ENCODE measurements at regions not wholly inside any gene's neighbourhood (a gene's known extent, or its start where the extent isn't known, plus 50 kb on each side); places are given as distances from the start of the nearest gene placed in this dataset.

DNA sequence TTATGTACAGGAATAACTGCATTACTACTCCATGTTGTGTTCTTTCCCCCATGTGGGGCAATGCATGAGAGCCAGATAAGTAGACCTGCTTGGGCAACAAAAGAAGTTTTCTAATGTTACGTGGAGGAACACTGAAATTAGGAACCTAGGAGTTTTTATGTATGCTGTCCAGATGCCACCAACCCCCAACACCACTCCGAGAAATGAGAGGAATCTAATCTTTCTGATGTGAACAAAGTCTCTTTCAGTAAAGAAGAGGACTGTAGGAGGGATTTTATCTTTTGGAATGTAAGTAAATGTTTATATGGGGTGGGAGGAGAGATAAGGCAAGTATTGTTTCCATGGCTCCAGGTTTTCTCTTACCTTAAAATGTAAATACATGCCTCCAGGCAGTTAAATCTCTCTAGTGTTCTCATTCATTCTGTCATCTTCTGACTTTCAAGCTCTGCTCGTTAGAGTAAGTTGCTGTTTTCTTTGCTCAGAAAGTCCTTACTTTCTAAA lies 820.6 kb downstream of the PCDH17 start (continued):
- TF ChIP-seq, protein P1, sequence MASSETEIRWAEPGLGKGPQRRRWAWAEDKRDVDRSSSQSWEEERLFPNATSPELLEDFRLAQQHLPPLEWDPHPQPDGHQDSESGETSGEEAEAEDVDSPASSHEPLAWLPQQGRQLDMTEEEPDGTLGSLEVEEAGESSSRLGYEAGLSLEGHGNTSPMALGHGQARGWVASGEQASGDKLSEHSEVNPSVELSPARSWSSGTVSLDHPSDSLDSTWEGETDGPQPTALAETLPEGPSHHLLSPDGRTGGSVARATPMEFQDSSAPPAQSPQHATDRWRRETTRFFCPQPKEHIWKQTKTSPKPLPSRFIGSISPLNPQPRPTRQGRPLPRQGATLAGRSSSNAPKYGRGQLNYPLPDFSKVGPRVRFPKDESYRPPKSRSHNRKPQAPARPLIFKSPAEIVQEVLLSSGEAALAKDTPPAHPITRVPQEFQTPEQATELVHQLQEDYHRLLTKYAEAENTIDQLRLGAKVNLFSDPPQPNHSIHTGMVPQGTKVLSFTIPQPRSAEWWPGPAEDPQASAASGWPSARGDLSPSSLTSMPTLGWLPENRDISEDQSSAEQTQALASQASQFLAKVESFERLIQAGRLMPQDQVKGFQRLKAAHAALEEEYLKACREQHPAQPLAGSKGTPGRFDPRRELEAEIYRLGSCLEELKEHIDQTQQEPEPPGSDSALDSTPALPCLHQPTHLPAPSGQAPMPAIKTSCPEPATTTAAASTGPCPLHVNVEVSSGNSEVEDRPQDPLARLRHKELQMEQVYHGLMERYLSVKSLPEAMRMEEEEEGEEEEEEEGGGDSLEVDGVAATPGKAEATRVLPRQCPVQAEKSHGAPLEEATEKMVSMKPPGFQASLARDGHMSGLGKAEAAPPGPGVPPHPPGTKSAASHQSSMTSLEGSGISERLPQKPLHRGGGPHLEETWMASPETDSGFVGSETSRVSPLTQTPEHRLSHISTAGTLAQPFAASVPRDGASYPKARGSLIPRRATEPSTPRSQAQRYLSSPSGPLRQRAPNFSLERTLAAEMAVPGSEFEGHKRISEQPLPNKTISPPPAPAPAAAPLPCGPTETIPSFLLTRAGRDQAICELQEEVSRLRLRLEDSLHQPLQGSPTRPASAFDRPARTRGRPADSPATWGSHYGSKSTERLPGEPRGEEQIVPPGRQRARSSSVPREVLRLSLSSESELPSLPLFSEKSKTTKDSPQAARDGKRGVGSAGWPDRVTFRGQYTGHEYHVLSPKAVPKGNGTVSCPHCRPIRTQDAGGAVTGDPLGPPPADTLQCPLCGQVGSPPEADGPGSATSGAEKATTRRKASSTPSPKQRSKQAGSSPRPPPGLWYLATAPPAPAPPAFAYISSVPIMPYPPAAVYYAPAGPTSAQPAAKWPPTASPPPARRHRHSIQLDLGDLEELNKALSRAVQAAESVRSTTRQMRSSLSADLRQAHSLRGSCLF (CRISPR knock-in tag; IDR thresholded peaks at IDR 0.05; ENCODE audit: borderline replicate concordance) = no peak
- peak; percentile 86 for TF ChIP-seq HMG20A (CRISPR knock-in tag; IDR thresholded peaks at IDR 0.05; ENCODE audit: borderline replicate concordance)
- peak; percentile 56; the same call in 1 of the 2 replicates for TF ChIP-seq HDAC2 (CRISPR knock-in tag; IDR thresholded peaks at IDR 0.05)
- TF ChIP-seq JUNB (CRISPR knock-in tag; IDR thresholded peaks at IDR 0.05; ENCODE audit: borderline replicate concordance) = no peak
- peak; percentile 20; the same call in 1 of the 2 replicates for TF ChIP-seq MIXL1 (CRISPR knock-in tag; IDR thresholded peaks at IDR 0.05)
- TF ChIP-seq, protein P2, sequence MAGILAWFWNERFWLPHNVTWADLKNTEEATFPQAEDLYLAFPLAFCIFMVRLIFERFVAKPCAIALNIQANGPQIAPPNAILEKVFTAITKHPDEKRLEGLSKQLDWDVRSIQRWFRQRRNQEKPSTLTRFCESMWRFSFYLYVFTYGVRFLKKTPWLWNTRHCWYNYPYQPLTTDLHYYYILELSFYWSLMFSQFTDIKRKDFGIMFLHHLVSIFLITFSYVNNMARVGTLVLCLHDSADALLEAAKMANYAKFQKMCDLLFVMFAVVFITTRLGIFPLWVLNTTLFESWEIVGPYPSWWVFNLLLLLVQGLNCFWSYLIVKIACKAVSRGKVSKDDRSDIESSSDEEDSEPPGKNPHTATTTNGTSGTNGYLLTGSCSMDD (CRISPR knock-in tag; IDR thresholded peaks at IDR 0.05) = no peak
- no peak for TF ChIP-seq TCF7L2 (IDR thresholded peaks at IDR 0.05; ENCODE audit: low read depth, low read length)
- TF ChIP-seq, protein P3, sequence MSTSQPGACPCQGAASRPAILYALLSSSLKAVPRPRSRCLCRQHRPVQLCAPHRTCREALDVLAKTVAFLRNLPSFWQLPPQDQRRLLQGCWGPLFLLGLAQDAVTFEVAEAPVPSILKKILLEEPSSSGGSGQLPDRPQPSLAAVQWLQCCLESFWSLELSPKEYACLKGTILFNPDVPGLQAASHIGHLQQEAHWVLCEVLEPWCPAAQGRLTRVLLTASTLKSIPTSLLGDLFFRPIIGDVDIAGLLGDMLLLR (CRISPR knock-in tag; IDR thresholded peaks at IDR 0.05) = no peak
- TF ChIP-seq, protein P4, sequence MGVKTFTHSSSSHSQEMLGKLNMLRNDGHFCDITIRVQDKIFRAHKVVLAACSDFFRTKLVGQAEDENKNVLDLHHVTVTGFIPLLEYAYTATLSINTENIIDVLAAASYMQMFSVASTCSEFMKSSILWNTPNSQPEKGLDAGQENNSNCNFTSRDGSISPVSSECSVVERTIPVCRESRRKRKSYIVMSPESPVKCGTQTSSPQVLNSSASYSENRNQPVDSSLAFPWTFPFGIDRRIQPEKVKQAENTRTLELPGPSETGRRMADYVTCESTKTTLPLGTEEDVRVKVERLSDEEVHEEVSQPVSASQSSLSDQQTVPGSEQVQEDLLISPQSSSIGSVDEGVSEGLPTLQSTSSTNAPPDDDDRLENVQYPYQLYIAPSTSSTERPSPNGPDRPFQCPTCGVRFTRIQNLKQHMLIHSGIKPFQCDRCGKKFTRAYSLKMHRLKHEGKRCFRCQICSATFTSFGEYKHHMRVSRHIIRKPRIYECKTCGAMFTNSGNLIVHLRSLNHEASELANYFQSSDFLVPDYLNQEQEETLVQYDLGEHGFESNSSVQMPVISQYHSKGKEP (CRISPR knock-in tag; IDR thresholded peaks at IDR 0.05) = no peak
- no peak for TF ChIP-seq ZNF879 (CRISPR knock-in tag; IDR thresholded peaks at IDR 0.05)
- no peak for TF ChIP-seq JARID2 (CRISPR knock-in tag; IDR thresholded peaks at IDR 0.05; ENCODE audit: insufficient replicate concordance)
- no peak for TF ChIP-seq CCDC6 (CRISPR knock-in tag; IDR thresholded peaks at IDR 0.05)
- no peak for TF ChIP-seq XBP1 (CRISPR knock-in tag; IDR thresholded peaks at IDR 0.05)
- peak; percentile 67 for TF ChIP-seq GATAD2A (CRISPR knock-in tag; IDR thresholded peaks at IDR 0.05)
- no peak for TF ChIP-seq ZNF747 (CRISPR knock-in tag; IDR thresholded peaks at IDR 0.05; ENCODE audit: borderline replicate concordance)
- TF ChIP-seq NAIF1 (CRISPR knock-in tag; IDR thresholded peaks at IDR 0.05; ENCODE audit: borderline replicate concordance) = no peak
- no peak for TF ChIP-seq CBFB (CRISPR knock-in tag; IDR thresholded peaks at IDR 0.05)
- TF ChIP-seq ZNF569 (CRISPR knock-in tag; IDR thresholded peaks at IDR 0.05; ENCODE audit: borderline replicate concordance) = no peak
- no peak for TF ChIP-seq ZNF292 (CRISPR knock-in tag; IDR thresholded peaks at IDR 0.05; ENCODE audit: borderline replicate concordance, low read depth)
- peak; percentile 22; the same call in 1 of the 2 replicates for TF ChIP-seq ZNF644 (CRISPR knock-in tag; IDR thresholded peaks at IDR 0.05; ENCODE audit: low read depth)
- no peak for TF ChIP-seq ZNF333 (CRISPR knock-in tag; IDR thresholded peaks at IDR 0.05; ENCODE audit: borderline replicate concordance)
- no peak for TF ChIP-seq PCBP1 (IDR thresholded peaks at IDR 0.05; ENCODE audit: borderline replicate concordance, low read depth, low read length)
- TF ChIP-seq ATM (IDR thresholded peaks at IDR 0.05; ENCODE audit: borderline replicate concordance) = no peak
- no peak for TF ChIP-seq EZH2 (conservative IDR thresholded peaks at IDR 0.05; ENCODE audit: low read depth, low read length)

Measured in HepG2 (cell line).